ENCODE measurements at regions not wholly inside any gene's neighbourhood (a gene's known extent, or its start where the extent isn't known, plus 50 kb on each side); places are given as distances from the start of the nearest gene placed in this dataset.

DNA sequence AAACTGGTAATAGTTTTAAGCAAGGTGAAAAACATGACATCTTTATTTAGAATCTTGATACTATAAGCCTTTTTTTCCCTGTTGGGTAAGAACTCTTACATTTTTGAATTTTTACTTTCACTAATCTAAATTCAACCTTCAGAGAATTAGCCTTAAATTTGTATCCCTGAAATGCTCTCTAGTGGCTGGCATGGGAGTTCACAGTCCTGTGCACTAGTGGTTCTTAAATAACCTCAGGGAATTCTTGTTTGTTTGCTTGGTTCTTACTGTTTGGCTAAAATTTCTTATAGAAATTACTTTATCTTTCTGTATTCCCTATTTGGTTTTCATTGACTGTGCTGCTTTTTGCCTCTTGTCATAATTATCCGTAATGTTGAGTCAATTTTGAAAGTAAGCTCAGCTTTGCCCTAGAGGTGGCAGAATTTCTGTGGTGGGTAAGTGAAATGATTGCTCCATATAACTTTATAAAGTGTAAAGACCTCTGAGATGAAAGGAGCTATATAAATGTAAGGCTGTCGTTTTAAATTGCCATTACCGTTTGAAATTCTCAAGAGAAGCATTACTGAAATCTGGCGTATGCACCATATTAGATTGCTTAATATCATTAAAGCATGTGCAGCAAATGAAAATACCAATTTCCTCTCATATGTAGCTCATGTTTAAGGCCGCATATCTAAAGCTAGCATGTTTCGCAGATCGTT is 391.3 kb upstream of the FIGN start:
- TF ChIP-seq, protein P1, sequence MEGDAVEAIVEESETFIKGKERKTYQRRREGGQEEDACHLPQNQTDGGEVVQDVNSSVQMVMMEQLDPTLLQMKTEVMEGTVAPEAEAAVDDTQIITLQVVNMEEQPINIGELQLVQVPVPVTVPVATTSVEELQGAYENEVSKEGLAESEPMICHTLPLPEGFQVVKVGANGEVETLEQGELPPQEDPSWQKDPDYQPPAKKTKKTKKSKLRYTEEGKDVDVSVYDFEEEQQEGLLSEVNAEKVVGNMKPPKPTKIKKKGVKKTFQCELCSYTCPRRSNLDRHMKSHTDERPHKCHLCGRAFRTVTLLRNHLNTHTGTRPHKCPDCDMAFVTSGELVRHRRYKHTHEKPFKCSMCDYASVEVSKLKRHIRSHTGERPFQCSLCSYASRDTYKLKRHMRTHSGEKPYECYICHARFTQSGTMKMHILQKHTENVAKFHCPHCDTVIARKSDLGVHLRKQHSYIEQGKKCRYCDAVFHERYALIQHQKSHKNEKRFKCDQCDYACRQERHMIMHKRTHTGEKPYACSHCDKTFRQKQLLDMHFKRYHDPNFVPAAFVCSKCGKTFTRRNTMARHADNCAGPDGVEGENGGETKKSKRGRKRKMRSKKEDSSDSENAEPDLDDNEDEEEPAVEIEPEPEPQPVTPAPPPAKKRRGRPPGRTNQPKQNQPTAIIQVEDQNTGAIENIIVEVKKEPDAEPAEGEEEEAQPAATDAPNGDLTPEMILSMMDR (optimal IDR thresholded peaks at IDR 0.05 in 1 of 3, IDR thresholded peaks at IDR 0.05 in 1 of 3, conservative IDR thresholded peaks at IDR 0.05 in 1 of 3; ENCODE audit: extremely low read depth in 1 of 3, insufficient read depth in 2 of 3, low read length in 3 of 3), result peak in 1 of 3 experiments; percentile 8
- TF ChIP-seq EZH2 (IDR thresholded peaks at IDR 0.05; ENCODE audit: low read length), result no peak
